GM12865 (cell line): ENCODE measurements at regions not wholly inside any gene's neighbourhood (a gene's known extent, or its start where the extent isn't known, plus 50 kb on each side); places are given as distances from the start of the nearest gene placed in this dataset.

Source experiments
- DNase-seq: peaks from one replicate; pipeline ENCODE4 v3.0.0; 2010; ENCODE audit warnings: low read depth
- H3K4me3 ChIP-seq: 2 replicates; pipeline ENCODE4 v1.5.1; 2011; ENCODE audit warnings: mild to moderate bottlenecking, low read depth, low read length, control low read depth
- CTCF ChIP-seq: IDR thresholded peaks from 2 replicates; pipeline ENCODE4 v1.5.1; 2011; ENCODE audit warnings: low read length, control low read depth, low read depth, inconsistent platforms; ENCODE audit not compliant: insufficient read depth; ENCODE audit errors: missing control alignments

DNA sequence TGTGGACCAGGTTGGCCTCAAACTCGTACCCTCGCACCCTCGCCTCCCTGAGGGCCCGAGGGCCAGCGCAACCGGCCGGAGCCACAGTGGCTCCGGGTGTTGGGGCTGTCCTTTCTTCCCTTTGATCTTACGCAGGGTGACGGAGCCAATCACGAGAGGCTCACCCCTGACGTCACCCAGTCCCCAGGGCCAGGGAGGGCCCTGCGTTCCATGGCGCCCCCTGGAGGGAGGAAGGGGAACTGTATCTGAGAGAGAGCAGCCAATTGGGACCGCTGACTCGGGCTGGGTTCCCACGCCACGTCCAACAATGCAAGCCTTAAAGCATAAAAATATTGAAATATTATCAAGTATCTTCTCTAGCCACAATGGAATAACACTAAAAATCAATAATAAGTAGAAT, 432.8 kb upstream of the LRRTM4 start:
- no peak for DNase-seq
- H3K4me3 ChIP-seq: no peak overlapping the region
- TF ChIP-seq CTCF: peak; percentile 14

- no peak for TF ChIP-seq CTCF
- H3K4me3 ChIP-seq: no peak overlapping the region
- no peak for DNase-seq
These were observed 440.8 kb upstream of the LRRTM4 start for GRCh38 chr2:77962943-77963342.

DNA sequence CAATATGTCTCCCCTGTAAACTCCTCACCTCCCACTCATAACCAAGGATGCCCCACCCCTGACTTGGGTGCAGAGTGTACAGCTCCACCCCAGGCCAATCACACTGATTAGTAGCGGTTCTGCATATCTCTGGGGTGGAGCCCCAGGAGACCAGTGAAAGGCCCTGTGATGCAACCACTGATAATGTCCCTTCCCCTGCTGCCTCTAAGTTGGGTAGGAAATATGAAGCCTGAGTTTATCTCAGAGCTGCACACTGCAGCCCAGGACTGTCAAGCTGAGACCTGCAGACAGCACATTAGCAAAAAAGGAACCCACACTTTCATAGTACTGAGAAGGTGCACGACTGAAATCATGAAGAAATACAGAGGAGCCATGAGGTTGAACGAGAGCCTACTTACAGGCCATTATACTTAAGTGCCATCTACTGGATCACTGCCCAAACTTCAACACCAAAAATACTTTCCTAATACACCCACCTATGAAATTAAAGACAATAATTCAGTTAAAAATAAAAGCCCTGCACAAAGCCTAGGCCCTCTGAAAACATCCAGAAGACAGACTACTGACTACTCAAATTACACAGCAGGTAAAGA, 455.4 kb upstream of the LRRTM4 start:
- no peak for DNase-seq
- no peak overlapping the region for H3K4me3 ChIP-seq
- no peak for TF ChIP-seq CTCF

DNA sequence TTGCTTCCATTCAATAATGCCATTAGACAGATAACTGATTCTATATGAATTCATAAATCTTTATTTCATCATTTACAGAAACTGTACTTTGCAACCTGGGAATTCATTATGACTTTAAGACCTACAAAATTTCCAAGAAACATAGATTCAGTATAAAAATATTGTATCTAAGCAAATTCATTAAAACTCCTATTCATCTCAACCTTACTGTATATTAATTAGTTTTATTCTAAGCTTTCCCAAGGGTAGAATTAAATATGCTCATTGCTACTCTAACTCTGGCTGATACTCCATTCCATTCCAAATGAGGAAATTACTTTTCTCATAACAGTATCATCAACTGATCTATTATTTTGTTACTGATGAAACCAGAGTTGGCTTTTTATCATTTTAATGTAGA, 473.0 kb upstream of the LRRTM4 start:
- H3K4me3 ChIP-seq: no peak overlapping the region
- DNase-seq: no peak
- no peak for TF ChIP-seq CTCF

- TF ChIP-seq CTCF: no peak
- DNase-seq: no peak
- no peak overlapping the region for H3K4me3 ChIP-seq
These were observed 477.2 kb upstream of the LRRTM4 start for GRCh38 chr2:77999376-77999775.

- TF ChIP-seq CTCF: no peak
- no peak for DNase-seq
- H3K4me3 ChIP-seq: no peak overlapping the region
These were observed 487.1 kb upstream of the LRRTM4 start for GRCh38 chr2:78009289-78009688.

DNA sequence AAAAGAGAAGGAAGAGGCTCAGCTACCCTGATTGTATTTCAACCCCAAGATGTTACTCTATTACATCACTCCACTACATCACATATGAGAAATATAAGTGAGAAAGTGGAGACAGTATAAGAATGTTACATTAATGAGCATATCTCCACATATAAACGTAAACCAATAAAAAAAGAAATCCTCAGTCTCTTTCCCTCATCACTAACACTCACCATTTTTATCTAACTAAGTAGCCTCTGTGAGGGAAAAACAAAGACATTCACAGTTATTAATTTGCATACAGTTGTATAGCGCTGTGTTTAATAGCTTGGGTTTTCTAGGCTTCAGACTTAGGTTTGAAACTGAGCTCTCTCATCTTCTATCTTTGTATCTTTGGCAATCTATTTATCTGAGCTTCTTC, 489.1 kb upstream of the LRRTM4 start:
- no peak overlapping the region for H3K4me3 ChIP-seq
- no peak for DNase-seq
- TF ChIP-seq CTCF: no peak
